Activated CD4-positive, alpha-beta T cell treated with anti-CD3 and anti-CD28 coated beads, Interleukin-2, amount 50 U/mL, for 1 hour (primary cell): ENCODE measurements at regions not wholly inside any gene's neighbourhood (a gene's known extent, or its start where the extent isn't known, plus 50 kb on each side); places are given as distances from the start of the nearest gene placed in this dataset.

Experiments
- DNase-seq: peaks from one replicate; pipeline ENCODE4 v3.0.0-alpha.2; 2020

DNA sequence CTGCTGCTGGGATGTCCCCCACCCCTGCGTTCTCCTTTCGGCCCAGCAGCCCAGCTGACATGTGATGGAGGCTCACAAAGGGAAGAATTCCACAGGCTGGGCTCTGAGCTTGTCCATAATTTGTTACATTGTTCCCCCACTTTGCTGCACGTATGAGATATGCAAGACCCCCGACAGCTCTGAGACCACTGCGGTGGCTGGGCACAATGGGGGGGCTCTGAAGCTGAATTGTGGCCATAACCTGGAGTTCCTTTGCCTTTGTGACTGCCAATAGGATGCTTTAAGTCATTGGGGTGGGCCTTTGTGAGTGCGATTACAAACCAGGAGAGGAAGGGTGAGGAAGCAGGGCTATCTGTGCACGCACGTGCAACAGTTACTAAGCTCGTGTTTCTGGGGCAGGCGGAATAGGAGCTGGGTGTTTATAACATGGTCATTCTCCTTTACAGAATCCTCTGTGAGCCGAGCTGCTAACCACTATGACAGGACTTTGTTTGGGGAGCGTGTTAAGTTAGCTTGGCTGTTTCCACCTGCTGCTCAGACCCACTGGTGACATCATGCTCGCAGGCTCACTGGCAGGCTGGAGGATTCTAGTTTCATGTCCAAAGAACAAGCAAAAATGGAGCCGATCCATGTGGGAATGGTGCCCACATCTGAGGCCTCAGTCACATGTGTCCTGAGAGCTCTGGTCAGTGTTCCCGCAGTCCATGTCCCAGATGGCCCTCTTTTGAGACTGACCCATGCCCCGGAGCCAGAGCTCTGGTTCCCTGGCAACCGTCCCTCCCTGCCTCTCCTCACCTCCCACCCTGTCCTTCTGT, 208.3 kb upstream of the SALL1 start:
- DNase-seq = no peak

DNA sequence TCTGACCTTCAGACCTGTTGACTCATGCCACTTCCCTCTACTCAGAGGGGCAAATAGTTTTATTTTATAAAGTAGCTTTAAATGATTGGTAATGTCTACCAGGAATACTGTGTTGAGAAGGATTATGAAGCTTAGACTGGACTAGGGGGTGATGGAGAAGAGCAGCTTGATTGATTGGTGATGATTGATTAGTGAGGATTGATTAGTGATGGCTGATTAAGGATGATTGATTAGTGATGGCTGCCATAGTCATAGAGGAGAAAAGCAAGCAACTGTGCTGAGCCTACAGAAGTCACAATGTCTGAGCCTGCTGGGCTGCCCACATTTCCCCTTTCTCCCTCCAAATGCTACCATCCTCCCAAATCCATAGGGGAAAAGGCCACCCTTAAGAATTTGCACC, 206.8 kb upstream of the SALL1 start:
- no peak for DNase-seq

- DNase-seq = no peak
These were observed 204.8 kb upstream of the SALL1 start for GRCh38 chr16:51355875-51356274.

DNA sequence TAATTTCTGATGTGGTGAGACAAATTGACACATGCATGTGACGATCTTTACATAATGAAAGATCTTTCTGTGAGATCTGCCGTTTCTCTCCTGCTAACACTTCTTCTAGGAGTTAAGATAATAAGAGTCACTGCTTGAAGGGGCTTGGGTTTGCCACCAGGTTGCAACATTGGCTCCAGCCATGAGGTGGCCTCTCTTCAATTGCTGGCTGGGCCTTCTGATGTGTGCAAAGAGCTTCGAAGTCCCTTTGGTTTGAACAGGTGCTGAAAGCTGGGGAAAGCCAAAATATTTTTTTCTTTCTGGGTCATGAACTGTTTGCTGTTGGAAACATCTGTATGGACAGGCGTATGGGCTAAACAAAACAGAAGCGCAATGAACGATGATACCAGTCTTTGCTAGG, 204.1 kb upstream of the SALL1 start:
- DNase-seq = no peak

GRCh38 chr16:51353055-51353454, 202.0 kb upstream of the SALL1 start:
- no peak for DNase-seq

GRCh38 chr16:51349626-51350025, 198.6 kb upstream of the SALL1 start:
- DNase-seq = no peak

GRCh38 chr16:51343411-51343810, 192.3 kb upstream of the SALL1 start:
- DNase-seq = no peak

- no peak for DNase-seq
These were observed 190.1 kb upstream of the SALL1 start for GRCh38 chr16:51341204-51341603.

DNA sequence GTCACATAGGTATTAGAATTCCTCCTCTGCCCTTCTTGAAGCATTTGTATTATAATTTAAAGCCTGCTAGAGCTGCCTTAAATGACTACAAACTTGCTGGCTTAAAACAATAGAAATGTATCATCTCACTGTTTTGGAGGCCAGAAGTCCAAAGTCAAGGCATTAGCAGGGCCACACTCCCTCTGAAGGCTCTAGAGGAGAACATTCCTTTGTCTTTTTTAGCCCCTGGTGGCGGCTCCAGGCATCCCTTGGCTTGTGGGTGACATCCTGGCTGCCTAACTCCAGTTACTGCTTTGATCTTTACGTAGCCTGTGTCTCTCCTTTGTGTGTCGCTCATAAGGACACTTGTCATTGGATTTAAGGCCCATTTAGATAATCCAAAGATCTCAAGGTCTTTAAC, 186.6 kb upstream of the SALL1 start:
- no peak for DNase-seq

DNA sequence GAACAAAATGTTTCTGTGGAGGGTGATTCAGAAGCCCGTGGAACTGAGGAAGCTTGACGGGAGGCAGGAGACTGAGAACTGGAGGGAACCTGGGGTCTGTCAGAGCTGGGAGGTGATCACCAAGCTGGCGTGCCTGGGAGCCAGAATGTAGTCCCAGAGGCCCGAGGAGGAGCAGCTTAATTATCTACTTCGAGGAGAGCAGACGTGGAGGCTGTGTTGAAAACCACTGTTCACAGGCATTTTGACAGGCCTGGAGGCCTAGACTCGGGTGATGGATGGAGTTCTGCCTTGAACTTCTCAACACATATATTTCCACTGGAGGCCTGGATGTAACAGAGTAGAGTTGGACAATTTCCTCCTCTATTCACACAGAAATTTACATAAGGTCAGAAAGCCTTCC, 177.7 kb upstream of the SALL1 start:
- no peak for DNase-seq

DNA sequence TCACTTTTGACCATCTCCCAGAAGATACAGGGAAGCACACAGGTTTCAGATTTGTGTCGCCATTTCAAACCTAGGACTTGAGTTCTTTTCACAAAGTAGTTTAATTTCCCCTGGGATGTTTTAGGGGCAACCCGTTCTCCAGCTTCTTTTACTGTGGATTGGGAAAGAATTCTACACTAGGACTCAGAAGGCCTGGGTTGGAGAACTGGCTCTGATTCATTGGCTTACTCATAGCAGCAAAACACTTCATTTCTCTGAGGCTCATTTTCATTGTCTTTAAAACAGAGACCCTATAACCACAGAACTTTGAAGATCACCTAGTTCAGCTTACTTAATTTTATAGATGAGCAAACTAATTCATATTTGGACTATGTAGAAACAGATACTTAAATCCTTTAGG, 175.9 kb upstream of the SALL1 start:
- no peak for DNase-seq

GRCh38 chr16:51326131-51326856, 175.2 kb upstream of the SALL1 start:
- DNase-seq = no peak

DNA sequence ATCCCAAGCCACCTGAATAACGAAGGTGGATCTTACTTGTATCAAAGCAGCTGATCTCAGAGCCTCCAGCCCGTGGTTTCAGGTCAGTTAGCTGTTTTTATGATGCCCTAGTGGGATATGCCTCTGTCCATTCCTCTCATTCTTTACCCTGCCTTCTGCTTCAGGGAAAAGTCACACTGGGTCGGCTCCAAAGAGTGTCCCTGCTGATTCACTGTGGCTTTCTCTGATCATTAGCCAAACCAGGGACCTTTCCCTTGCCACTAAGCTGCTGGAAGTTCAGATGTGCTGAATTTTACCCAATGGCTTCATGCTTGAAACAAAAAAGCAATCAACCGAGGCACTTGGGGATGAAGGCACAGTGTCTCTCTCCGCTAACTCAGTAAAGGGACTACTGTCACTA, 170.2 kb upstream of the SALL1 start:
- no peak for DNase-seq

- no peak for DNase-seq
These were observed 166.5 kb upstream of the SALL1 start for GRCh38 chr16:51317575-51317974.

GRCh38 chr16:51313198-51313597, 162.1 kb upstream of the SALL1 start:
- DNase-seq = no peak

DNA sequence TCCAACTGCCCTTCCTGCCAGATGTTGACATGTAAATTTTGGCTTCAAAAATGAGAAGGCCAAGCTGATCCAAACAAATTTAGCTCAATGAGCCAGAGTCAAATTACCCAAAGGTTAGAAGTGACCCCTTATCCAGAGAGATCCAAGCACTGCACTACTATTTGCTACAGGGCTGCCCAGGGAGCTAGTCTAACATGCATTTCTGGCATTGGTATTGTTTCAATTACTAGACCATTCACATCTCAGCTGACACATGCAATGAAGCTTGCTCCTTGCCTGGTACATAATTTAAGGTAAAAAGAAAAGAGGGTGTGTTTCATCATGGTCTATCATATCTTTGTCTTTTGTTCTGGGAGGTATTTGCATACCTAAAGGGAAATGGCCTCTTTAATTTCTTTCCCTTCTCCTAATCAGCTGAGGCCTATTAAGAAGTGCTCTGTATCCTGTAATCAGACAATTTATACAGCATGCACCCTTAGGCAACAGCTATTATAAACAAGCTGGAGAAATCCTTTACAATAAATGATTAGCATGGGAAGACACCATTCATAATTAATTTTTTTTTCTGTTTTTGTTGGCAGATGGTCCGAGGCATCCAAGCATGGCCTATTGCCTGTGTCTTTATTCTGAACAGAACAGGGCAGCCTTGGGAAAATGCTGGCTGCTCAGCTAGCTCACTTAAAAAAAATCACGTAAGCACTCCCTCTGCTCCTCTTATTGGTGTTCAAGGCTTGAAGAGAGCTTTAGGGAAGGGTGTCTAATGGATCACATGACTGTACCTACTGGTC, 161.5 kb upstream of the SALL1 start:
- DNase-seq = no peak

GRCh38 chr16:51310159-51310558, 159.1 kb upstream of the SALL1 start:
- DNase-seq = no peak

DNA sequence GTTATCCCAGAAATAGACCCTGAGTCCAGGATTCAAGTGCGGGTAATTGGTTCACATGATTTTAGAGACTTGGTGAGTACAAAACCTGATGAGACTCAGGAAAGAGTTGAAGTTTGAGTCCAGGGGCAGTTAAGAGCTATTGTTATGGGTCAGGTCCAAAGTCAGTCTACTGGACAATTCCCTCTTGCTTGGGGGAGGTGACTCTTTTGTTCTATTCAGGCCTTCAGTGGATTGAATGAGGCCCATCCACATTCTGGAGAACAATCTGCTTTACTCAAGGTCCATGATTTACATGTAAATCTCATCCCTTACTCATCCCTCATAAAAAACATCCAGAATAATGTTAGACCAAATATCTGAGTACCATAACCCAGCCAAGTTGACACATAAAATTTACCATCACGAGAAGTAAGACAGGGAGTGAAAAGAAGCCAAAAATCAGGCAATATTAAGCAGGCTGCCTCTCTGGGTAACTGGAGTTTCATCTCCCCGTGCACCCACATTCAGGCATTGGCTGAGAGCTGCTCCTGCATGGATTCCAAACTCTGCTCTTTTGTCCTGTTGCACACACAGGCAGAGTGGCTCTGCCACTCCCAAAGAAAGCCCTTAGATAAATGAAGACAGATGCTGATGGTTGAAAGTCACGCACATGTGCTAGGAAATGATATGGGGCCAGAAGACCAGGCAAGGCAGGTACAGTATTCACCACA, 156.0 kb upstream of the SALL1 start:
- no peak for DNase-seq

DNA sequence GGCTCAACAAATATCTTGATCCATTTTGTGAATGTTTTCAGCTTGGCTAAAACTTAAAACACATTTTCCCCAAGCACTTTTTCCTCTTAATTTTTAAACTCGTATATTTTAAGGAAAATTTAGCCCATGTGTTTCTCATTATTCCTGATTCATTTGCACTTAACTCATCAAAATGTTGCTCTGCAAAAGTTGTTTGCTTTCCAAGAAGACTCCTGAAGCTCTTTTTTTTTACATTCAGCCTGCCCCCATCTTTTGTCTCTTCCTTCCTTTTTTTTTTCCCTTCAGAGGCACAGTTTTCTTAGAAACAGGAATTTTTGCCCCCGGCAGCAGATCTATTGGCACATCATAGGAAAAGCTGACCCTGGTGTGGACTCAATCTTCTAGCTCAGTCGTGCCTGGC, 155.0 kb upstream of the SALL1 start:
- DNase-seq = no peak

DNA sequence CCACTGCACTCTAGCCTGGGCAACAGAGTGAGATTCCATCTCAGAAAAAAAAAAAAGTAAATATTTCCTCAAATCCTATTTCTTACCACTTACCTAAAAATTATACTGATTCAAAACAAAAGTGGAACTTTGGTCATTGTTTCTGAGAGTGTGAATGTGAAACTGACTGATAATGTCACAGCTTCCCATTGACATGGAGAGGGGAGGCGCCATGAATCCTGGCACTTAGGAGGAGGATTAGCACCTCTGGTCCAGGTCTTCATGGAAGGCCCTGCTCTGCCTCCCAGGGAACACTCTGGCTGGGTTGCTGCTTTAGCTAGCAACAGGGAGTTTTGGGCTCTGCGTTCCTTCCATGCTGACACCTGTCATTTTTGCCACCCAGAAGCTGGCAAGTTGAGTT, 154.3 kb upstream of the SALL1 start:
- DNase-seq = no peak

GRCh38 chr16:51302042-51302441, 151.0 kb upstream of the SALL1 start:
- no peak for DNase-seq

DNA sequence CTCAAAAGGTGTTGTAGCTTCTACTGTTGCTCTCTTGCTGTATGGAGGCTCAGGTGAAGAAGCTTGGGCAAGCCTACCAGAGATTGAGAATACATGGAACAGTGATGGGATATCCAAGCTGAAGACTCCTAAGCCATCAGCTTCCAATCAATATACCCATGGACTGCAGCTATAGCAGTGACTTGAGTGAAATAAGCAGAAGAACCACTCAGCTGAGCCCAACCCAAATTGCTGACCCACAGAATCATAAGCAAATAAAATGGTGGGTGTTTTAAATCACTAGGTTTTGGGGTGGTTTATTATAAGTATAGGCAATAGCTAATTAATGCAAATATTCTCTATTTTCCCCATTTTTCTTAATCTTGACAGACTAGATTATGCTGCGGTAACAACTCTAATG, 147.7 kb upstream of the SALL1 start:
- DNase-seq = no peak
